HG03039 (cell line): ENCODE measurements at regions not wholly inside any gene's neighbourhood (a gene's known extent, or its start where the extent isn't known, plus 50 kb on each side); places are given as distances from the start of the nearest gene placed in this dataset.

ENCODE experiments used
- ATAC-seq: cut with Tn5 transposase; IDR thresholded peaks from one replicate; pipeline ENCODE4 v1.9.1; 2021; ENCODE audit warnings: mild to moderate bottlenecking, moderate library complexity; ENCODE audit not compliant: unreplicated experiment

DNA sequence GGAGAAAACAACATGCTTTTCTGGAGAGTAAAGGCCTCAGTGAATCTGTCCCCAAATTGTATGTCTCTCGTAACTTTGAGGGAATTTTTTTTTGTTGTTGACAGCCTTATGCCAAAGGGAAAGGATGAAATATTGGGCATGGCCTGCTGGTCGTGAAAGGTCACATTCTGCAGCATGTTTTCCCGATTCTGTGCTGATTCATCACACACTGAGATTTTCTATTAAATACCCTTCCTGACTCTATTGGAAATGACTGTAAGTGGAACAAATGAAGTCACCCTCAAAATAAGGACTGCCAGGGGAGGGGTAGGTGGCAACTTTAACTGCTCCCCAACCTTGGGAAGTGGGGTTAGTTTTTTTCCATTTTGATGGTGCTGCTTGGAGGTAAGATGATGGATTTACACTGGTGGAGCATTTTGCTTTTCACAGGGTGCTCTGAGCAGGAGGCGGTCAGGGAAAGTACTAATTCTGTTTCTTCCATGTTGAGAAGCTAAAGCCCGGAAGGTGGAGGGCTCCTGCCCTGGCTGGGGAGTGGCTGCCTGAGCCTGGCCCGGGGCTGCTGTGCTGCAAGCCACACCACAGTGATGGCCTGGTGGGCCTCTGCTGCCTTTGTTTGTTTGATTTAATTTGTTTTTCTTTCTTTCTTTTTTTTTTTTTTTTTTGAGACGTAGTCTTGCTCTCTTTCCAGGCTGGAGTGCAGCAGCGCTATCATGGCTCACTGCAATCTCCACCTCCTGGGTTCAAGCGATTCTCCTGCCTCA, 116.8 kb upstream of the SPATA13 start:
- no peak for ATAC-seq

DNA sequence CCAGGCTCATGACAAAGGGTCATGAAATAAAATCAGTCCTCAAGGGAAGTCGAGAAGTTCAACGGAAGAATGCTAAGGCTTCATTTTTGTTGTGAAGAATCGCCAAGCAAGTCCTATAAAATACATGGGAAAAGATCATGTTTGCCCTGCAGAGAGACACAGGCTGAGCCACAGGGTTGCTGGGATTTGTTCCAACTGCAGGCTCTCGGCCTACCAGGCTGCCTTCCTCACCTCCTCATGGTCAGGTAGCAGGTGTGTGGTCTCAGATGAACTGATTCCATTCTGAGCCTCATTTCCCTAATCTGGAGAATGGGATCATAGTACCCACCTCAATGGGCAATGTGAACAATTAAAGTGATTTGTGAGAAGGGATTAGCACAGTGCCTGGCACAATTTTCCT, 114.9 kb upstream of the SPATA13 start:
- ATAC-seq, result no peak

- ATAC-seq, result no peak
Measured at GRCh38 chr13:24050292-24050711, 110.2 kb upstream of the SPATA13 start.

DNA sequence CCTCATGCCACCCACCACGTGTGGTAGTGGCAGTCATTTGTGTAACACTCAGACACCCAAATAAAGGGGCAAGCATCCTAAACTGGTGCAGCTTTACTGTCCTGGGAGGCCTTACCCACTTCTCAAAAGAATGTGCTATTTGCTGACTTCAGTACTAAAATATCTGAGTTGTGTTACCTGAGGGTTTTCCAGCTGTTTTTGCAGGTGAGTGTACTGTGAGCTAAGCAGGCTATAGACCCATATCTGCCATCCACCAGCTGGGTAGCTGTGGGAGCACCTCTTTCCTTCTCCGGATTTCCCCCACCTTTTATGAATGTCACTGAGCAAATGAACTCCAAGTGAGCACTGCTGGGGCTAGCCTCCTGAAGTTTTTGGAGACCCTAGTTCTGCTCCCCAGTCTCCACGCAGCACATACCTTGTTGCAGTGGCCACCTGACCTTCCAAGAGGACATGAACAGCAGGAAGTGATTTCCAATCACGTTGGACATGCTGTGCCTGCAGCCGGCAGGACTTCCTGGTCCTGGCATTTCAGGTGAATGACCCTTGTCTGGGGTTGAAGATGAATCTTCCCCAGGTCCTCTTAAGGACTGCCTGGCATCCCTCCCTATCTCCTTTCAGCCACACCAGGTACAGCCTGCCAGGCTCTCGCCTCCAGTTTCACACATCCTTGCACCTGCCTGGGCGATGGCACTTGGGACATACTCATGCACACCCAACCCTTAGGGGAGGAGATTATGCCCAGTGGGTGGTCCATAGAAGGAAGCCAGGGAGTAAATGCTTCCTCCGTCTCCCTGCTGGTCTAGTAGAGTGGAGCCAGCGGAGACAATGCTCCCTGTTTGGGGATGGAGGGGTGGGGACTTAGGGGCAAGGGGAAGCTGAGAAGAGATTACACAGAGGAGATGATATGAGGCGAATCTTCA, 109.5 kb upstream of the SPATA13 start:
- no peak for ATAC-seq

DNA sequence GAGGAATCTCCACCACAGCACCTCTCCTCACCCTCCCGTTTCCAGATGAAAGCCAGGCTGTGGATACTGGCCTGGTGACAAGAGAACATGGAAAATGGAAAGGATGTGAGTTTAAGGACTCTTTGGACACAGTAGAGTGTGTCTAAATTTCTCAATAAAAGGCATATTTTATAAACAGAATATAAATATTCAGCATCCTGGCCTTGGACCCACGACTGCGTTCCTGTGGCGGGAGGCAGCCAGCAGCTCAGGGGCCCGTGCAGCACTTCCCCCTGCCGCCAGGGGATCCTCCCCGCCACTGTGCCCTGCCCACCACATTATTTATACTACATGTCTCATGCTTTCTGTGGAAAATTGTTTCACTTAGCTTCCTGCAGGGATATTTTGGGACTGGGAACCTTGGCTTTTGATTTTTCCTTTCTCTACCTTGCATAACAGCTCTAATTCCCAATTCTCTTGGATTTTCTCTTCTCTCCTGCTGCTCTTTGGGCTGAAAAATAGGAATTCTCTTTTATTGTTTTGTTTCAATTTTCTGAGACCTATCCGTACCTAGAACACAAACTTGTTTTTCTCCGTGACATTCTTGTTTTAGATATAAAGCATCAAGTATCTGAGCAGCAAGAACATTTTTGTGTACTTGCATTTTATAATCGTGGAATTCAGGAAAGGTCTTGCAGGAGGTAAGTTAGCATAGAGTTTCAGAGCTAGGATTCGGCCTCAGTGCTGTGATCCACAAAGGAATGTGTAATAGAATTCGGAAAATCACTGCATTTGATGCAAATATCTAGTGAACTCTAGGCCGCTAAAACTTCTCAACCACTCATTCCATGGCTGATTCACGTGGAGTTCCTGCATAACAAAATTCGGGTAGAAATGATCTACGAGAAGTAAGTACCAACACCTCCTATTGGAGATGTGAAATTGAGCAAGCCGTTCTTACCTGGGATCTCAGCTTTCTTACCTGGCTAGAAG, 107.7 kb upstream of the SPATA13 start:
- no peak for ATAC-seq

GRCh38 chr13:24053519-24054251, 106.8 kb upstream of the SPATA13 start:
- ATAC-seq, result peak; percentile 84

GRCh38 chr13:24056616-24057137, 103.8 kb upstream of the SPATA13 start:
- no peak for ATAC-seq

- no peak for ATAC-seq
Measured at GRCh38 chr13:24060993-24061392, 99.5 kb upstream of the SPATA13 start.

GRCh38 chr13:24063281-24063877, 97.1 kb upstream of the SPATA13 start:
- no peak for ATAC-seq

GRCh38 chr13:24064371-24064770, 96.1 kb upstream of the SPATA13 start:
- no peak for ATAC-seq

GRCh38 chr13:24065176-24065575, 95.3 kb upstream of the SPATA13 start:
- ATAC-seq, result no peak

GRCh38 chr13:24066405-24067295, 93.9 kb upstream of the SPATA13 start:
- no peak for ATAC-seq

DNA sequence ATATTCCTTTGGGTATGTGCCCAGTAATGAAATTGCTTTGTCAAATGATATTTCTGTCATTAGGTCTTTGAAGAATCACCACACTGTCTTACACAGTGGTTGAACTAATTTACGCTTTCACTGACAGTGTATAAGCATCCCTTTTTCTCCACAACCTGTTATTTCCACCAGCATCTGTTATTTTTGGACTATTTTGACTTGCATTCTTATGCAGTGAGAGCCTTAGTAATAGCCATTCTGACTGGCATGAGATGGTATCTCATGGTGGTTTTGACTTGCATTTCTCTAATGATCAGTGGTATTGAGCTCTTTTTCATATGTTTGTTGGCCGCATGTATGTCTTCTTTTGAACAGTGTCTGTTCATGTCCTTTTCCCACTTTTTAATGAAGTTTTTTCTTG, 92.0 kb upstream of the SPATA13 start:
- ATAC-seq, result no peak

DNA sequence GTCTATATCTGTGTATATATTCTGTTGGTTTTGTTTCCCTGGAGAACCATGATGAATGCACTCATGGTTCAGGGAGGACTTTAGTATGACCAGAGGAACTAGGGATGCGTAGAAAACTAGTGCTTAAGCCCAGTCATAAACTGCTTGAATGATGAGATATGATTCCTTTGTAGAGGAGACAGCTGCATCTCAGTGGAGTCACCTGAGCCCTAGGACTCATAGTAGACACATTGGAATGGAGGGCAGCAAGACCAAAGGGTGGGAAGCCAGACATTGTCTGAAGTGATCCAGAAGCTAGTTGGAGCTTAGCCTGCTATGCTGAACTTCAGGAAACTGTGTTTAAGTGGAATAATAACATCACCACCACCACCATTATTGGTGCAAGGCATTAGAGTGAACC, 89.5 kb upstream of the SPATA13 start:
- ATAC-seq, result no peak

DNA sequence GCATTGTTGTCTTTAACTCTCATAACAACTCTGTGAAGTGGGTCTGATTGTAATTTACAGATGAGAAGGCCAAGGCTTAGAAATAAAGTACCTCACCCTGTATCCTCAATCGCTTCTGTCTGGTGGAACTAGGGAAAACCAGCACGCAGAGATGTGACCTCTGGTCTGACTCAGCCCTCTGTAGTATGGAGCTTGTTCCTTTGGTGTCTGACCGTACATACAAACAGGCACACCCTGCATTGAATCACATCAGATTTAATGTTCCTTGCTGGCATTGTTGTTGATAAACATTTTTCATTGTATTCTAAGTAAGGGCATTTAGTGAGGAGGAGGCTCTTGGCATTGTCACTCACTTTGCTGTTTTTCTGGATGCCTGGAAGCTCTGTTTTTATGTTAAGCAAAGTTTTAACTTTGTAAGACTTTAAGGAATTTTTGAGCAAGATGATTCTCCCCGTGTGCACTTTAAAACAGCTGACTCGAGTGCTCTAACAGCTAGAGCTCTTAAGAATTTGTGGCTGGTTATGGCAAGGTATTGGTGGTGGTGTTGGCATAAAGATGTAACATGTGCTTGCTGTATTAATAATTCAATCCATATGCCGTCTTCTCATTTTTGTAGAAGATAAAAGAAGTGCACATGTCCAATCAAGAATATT, 89.0 kb upstream of the SPATA13 start:
- no peak for ATAC-seq

DNA sequence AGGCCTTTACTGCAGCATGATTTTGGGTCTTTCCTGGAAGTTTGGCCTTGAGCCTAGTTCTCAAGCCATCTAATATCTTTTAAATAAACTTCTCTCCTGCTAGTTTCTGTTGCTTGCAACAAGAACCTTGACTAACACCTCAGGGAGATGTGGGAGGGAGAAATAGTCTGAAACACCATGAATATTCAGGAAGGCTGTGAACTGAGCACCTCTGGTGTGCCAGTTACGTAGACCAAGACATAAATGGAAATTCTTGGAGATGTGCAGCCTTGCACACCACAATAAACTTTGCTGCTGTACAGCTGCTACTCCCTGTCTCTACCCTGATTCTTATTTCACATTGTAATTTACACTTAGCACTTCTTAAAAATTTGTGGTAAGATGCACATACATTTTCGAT, 86.9 kb upstream of the SPATA13 start:
- ATAC-seq, result no peak

DNA sequence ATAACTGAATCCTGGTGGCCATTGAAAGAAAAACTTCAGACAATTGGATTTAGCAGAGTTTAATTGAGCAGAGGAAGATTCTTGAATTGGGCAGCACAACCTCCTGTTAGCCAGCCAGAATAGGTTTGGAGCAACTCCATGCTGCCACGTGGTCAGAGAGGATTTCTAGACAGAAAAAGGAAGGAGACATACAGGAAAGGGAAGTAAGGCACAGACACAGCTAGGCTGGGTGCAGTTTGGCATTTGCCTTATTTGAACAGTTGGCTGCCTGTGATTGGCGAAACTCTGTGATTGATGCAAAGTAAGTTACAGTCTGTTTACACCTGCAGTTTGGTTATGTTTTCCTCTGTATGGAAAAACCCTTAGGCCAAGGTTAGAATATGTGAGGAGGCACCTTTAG, 85.8 kb upstream of the SPATA13 start:
- ATAC-seq, result no peak
